ENCODE measurements at regions not wholly inside any gene's neighbourhood (a gene's known extent, or its start where the extent isn't known, plus 50 kb on each side); places are given as distances from the start of the nearest gene placed in this dataset.
"Not testable (repeated sequence)": the region's sequence is repeated elsewhere in the genome, so short reads cannot be mapped to it uniquely, and the experiment has no call there.

- H4K20me1 ChIP-seq (ENCODE audit: insufficient read depth, low read length); H3K27ac ChIP-seq (ENCODE audit: low read depth in 1 of 2, low read length in 2 of 2); H3K4me3 Mint-ChIP-seq; H3K4me1 Mint-ChIP-seq; H2AFZ ChIP-seq (ENCODE audit: insufficient read depth, low read depth, low read length, poor library complexity, severe bottlenecking); intact Hi-C loops (cut with micrococcal nuclease); H3K9me3 ChIP-seq (replicated peaks in 1 of 2; ENCODE audit: control insufficient read depth in 1 of 2, insufficient read depth in 1 of 2, low read length in 2 of 2); H3K9ac ChIP-seq (ENCODE audit: insufficient read depth, low read length, poor library complexity, severe bottlenecking); H3K27ac Mint-ChIP-seq; H3K36me3 ChIP-seq (replicated peaks in 1 of 2; ENCODE audit: control insufficient read depth in 1 of 2, insufficient read depth in 2 of 2, low read length in 2 of 2); H3K27me3 ChIP-seq (ENCODE audit: control insufficient read depth in 2 of 2, insufficient read depth in 2 of 2, low read length in 2 of 2); H3K27me3 Mint-ChIP-seq (ENCODE audit: low read depth in 3 of 3); H3K4me1 ChIP-seq (ENCODE audit: control insufficient read depth in 1 of 2, insufficient read depth in 2 of 2, low read length in 2 of 2); H3K4me2 ChIP-seq (replicated peaks; ENCODE audit: extremely low read depth, low read length, poor library complexity, severe bottlenecking); H3K36me3 Mint-ChIP-seq; DNase-seq; H3K4me3 ChIP-seq (replicated peaks in 1 of 3; ENCODE audit: low read depth in 2 of 3, low read length in 3 of 3); H3K79me2 ChIP-seq (ENCODE audit: insufficient read depth, low read length): not testable (repeated sequence)
- H3K9me3 Mint-ChIP-seq: peaks cover 5 to 12% (median 6%) of the 10 kb centered on the region in 7 donors
- no CpG with 5 or more reads among the region's 5 CpGs for WGBS (ENCODE audit: insufficient coverage)
Observed at GRCh38 chr20:29516847-29517246, 1740.6 kb upstream of the DEFB115 start.

GRCh38 chr20:29519610-29520241 is 1737.7 kb upstream of the DEFB115 start:
- H3K9me3 ChIP-seq (replicated peaks in 1 of 2; ENCODE audit: control insufficient read depth in 1 of 2, insufficient read depth in 1 of 2, low read length in 2 of 2); H3K4me1 ChIP-seq (ENCODE audit: control insufficient read depth in 1 of 2, insufficient read depth in 2 of 2, low read length in 2 of 2); H3K9me3 Mint-ChIP-seq; H3K9ac ChIP-seq (ENCODE audit: insufficient read depth, low read length, poor library complexity, severe bottlenecking); H3K4me1 Mint-ChIP-seq; H3K4me2 ChIP-seq (replicated peaks; ENCODE audit: extremely low read depth, low read length, poor library complexity, severe bottlenecking); intact Hi-C loops (cut with micrococcal nuclease); H3K27me3 ChIP-seq (ENCODE audit: control insufficient read depth in 2 of 2, insufficient read depth in 2 of 2, low read length in 2 of 2); H3K4me3 Mint-ChIP-seq; H4K20me1 ChIP-seq (ENCODE audit: insufficient read depth, low read length); H3K36me3 ChIP-seq (replicated peaks in 1 of 2; ENCODE audit: control insufficient read depth in 1 of 2, insufficient read depth in 2 of 2, low read length in 2 of 2); H3K27me3 Mint-ChIP-seq (ENCODE audit: low read depth in 3 of 3); H2AFZ ChIP-seq (ENCODE audit: insufficient read depth, low read depth, low read length, poor library complexity, severe bottlenecking); H3K27ac ChIP-seq (ENCODE audit: low read depth in 1 of 2, low read length in 2 of 2); H3K27ac Mint-ChIP-seq; H3K4me3 ChIP-seq (replicated peaks in 1 of 3; ENCODE audit: low read depth in 2 of 3, low read length in 3 of 3); H3K79me2 ChIP-seq (ENCODE audit: insufficient read depth, low read length); H3K36me3 Mint-ChIP-seq: not testable (repeated sequence)
- 40% methylated on average over 1 of the region's 5 CpGs for WGBS (ENCODE audit: insufficient coverage)
- TF ChIP-seq CTCF (IDR thresholded peaks at IDR 0.05): peak; percentile 54
- peak in 1 of 3 donors; percentile 19 for DNase-seq

GRCh38 chr20:29533566-29534177 is 1723.8 kb upstream of the DEFB115 start:
- H2AFZ ChIP-seq (ENCODE audit: insufficient read depth, low read depth, low read length, poor library complexity, severe bottlenecking); H3K4me1 Mint-ChIP-seq; intact Hi-C loops (cut with micrococcal nuclease); H3K4me2 ChIP-seq (replicated peaks; ENCODE audit: extremely low read depth, low read length, poor library complexity, severe bottlenecking); H3K79me2 ChIP-seq (ENCODE audit: insufficient read depth, low read length); H4K20me1 ChIP-seq (ENCODE audit: insufficient read depth, low read length); H3K27me3 Mint-ChIP-seq (ENCODE audit: low read depth in 3 of 3); H3K36me3 Mint-ChIP-seq; H3K4me3 ChIP-seq (replicated peaks in 1 of 3; ENCODE audit: low read depth in 2 of 3, low read length in 3 of 3); H3K27me3 ChIP-seq (ENCODE audit: control insufficient read depth in 2 of 2, insufficient read depth in 2 of 2, low read length in 2 of 2); DNase-seq; H3K27ac Mint-ChIP-seq; H3K9me3 ChIP-seq (replicated peaks in 1 of 2; ENCODE audit: control insufficient read depth in 1 of 2, insufficient read depth in 1 of 2, low read length in 2 of 2); H3K36me3 ChIP-seq (replicated peaks in 1 of 2; ENCODE audit: control insufficient read depth in 1 of 2, insufficient read depth in 2 of 2, low read length in 2 of 2); H3K4me1 ChIP-seq (ENCODE audit: control insufficient read depth in 1 of 2, insufficient read depth in 2 of 2, low read length in 2 of 2); H3K27ac ChIP-seq (ENCODE audit: low read depth in 1 of 2, low read length in 2 of 2); H3K9me3 Mint-ChIP-seq; H3K4me3 Mint-ChIP-seq; H3K9ac ChIP-seq (ENCODE audit: insufficient read depth, low read length, poor library complexity, severe bottlenecking): not testable (repeated sequence)
- 39% methylated on average over 4 of the region's 4 CpGs for WGBS (ENCODE audit: insufficient coverage)

GRCh38 chr20:29566901-29567635 is 1690.4 kb upstream of the DEFB115 start:
- intact Hi-C loops (cut with micrococcal nuclease); H3K27ac ChIP-seq (ENCODE audit: low read depth in 1 of 2, low read length in 2 of 2); H3K27me3 ChIP-seq (ENCODE audit: control insufficient read depth in 2 of 2, insufficient read depth in 2 of 2, low read length in 2 of 2); H3K4me3 ChIP-seq (replicated peaks in 1 of 3; ENCODE audit: low read depth in 2 of 3, low read length in 3 of 3); H3K4me2 ChIP-seq (replicated peaks; ENCODE audit: extremely low read depth, low read length, poor library complexity, severe bottlenecking); H3K36me3 Mint-ChIP-seq; H3K79me2 ChIP-seq (ENCODE audit: insufficient read depth, low read length); H3K4me1 Mint-ChIP-seq; H3K27ac Mint-ChIP-seq; H2AFZ ChIP-seq (ENCODE audit: insufficient read depth, low read depth, low read length, poor library complexity, severe bottlenecking); H3K27me3 Mint-ChIP-seq (ENCODE audit: low read depth in 3 of 3); DNase-seq; H4K20me1 ChIP-seq (ENCODE audit: insufficient read depth, low read length); H3K9me3 ChIP-seq (replicated peaks in 1 of 2; ENCODE audit: control insufficient read depth in 1 of 2, insufficient read depth in 1 of 2, low read length in 2 of 2); H3K4me1 ChIP-seq (ENCODE audit: control insufficient read depth in 1 of 2, insufficient read depth in 2 of 2, low read length in 2 of 2); H3K36me3 ChIP-seq (replicated peaks in 1 of 2; ENCODE audit: control insufficient read depth in 1 of 2, insufficient read depth in 2 of 2, low read length in 2 of 2); H3K4me3 Mint-ChIP-seq; H3K9ac ChIP-seq (ENCODE audit: insufficient read depth, low read length, poor library complexity, severe bottlenecking): not testable (repeated sequence)
- H3K9me3 Mint-ChIP-seq: peaks cover 0 to 35% (median 14%) of the 10 kb centered on the region in 7 donors
- WGBS (ENCODE audit: insufficient coverage): 54% methylated on average over 21 of the region's 44 CpGs
